ENCODE measurements at regions not wholly inside any gene's neighbourhood (a gene's known extent, or its start where the extent isn't known, plus 50 kb on each side); places are given as distances from the start of the nearest gene placed in this dataset.

DNA sequence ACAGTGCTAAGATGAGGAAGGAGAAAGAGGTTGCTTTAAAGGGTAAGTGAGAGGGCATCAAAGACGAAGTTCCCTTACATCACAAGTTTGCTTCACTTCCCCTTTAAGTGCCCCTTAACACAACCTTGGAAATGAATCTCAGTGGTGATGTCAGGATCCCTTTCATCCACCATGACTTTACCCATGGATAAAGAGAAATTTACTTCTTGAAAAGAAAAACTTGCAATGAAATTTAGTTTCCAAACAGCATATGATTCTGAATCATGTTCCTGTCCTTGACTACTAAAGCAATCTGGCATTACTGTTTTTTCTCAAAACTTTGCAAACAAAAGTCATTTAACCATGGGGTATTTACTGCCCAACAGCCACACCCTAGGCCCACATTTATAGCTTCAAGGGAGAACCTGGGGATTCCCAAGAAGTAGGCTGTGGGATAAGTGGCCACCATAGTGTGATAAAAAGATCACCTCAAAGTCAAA, 135.9 kb downstream of the ITGB8 start:
- H3K9me3 ChIP-seq (ENCODE audit: control insufficient read depth, insufficient read depth, low read length), result no peaks in the 10 kb centered on the region

More for the DNA sequence above, 135.9 kb downstream of the ITGB8 start:
- no peak overlapping the region for H2AK9ac ChIP-seq (replicated peaks; ENCODE audit: low read depth, low read length, poor library complexity)
- no peak overlapping the region for H3K56ac ChIP-seq (ENCODE audit: extremely low read depth, insufficient read depth, low read length)
- H3K23ac ChIP-seq (ENCODE audit: low read depth, low read length), result no peak overlapping the region
- no TSS peak for BruUV-seq (replicated peaks)
- in situ Hi-C loops (cut with MboI; ENCODE audit: low sequenced_read_pairs) (no loop called here), intact Hi-C loops (cut with micrococcal nuclease) (no loop called here), dilution Hi-C loops (cut with HindIII; ENCODE audit: low sequenced_read_pairs, unreplicated experiment) (no loop called here)
- H2BK15ac ChIP-seq (ENCODE audit: low read depth, low read length), result no peak overlapping the region
- H3K36me3 ChIP-seq (ENCODE audit: control insufficient read depth, insufficient read depth, low read length), result no peaks in the 10 kb centered on the region
- H3K79me1 ChIP-seq (ENCODE audit: low read depth in 1 of 2, low read length in 2 of 2), result no peaks in the 10 kb centered on the region
- no peak overlapping the region for H2AK5ac ChIP-seq (ENCODE audit: low read depth, low read length)
- CTCF ChIA-PET, result no interaction called here
- TF ChIP-seq, protein P1, sequence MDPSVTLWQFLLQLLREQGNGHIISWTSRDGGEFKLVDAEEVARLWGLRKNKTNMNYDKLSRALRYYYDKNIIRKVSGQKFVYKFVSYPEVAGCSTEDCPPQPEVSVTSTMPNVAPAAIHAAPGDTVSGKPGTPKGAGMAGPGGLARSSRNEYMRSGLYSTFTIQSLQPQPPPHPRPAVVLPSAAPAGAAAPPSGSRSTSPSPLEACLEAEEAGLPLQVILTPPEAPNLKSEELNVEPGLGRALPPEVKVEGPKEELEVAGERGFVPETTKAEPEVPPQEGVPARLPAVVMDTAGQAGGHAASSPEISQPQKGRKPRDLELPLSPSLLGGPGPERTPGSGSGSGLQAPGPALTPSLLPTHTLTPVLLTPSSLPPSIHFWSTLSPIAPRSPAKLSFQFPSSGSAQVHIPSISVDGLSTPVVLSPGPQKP (IDR thresholded peaks at IDR 0.05; ENCODE audit: borderline replicate concordance, low read depth, low read length), result no peak
- TF ChIP-seq MAZ (IDR thresholded peaks at IDR 0.05; ENCODE audit: borderline replicate concordance, low read depth, low read length) (no peak), FOS (IDR thresholded peaks at IDR 0.05; ENCODE audit: low read depth, low read length) (no peak), POLR2A (IDR thresholded peaks at IDR 0.05; ENCODE audit: low read depth, low read length) (no peak), MXI1 (IDR thresholded peaks at IDR 0.05; ENCODE audit: borderline replicate concordance, low read depth, low read length) (no peak)
- TF ChIP-seq, protein P2, sequence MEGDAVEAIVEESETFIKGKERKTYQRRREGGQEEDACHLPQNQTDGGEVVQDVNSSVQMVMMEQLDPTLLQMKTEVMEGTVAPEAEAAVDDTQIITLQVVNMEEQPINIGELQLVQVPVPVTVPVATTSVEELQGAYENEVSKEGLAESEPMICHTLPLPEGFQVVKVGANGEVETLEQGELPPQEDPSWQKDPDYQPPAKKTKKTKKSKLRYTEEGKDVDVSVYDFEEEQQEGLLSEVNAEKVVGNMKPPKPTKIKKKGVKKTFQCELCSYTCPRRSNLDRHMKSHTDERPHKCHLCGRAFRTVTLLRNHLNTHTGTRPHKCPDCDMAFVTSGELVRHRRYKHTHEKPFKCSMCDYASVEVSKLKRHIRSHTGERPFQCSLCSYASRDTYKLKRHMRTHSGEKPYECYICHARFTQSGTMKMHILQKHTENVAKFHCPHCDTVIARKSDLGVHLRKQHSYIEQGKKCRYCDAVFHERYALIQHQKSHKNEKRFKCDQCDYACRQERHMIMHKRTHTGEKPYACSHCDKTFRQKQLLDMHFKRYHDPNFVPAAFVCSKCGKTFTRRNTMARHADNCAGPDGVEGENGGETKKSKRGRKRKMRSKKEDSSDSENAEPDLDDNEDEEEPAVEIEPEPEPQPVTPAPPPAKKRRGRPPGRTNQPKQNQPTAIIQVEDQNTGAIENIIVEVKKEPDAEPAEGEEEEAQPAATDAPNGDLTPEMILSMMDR (conservative IDR thresholded peaks at IDR 0.05; ENCODE audit: low read depth, low read length), result no peak
- H4K91ac ChIP-seq (ENCODE audit: insufficient read depth, low read depth, low read length), result no peak overlapping the region
- no peak overlapping the region for H3K9ac ChIP-seq (ENCODE audit: low read depth, low read length)
- no peak overlapping the region for H3K27ac ChIP-seq (ENCODE audit: insufficient read depth, low read length)
- H4K8ac ChIP-seq (ENCODE audit: low read depth in 2 of 2, low read length in 2 of 2), result no peak overlapping the region
- no peak overlapping the region for H3K4me2 ChIP-seq (ENCODE audit: low read depth, low read length)
- H2BK20ac ChIP-seq (ENCODE audit: low read depth, low read length), result no peak overlapping the region
- no peak overlapping the region for H2BK120ac ChIP-seq (ENCODE audit: low read depth, low read length)
- no peak overlapping the region for H3K4me3 ChIP-seq (ENCODE audit: insufficient read depth, low read depth, low read length)
- H2AFZ ChIP-seq (replicated peaks; ENCODE audit: low read length, poor library complexity), result no peak overlapping the region
- no peak overlapping the region for H3K4ac ChIP-seq (ENCODE audit: low read depth, low read length)
- no peak for ATAC-seq (ENCODE audit: low read depth)
- no peaks in the 10 kb centered on the region for H3K9me1 ChIP-seq (ENCODE audit: insufficient read depth, low read length)
- no peaks in the 10 kb centered on the region for H3K4me1 ChIP-seq (ENCODE audit: control insufficient read depth, insufficient read depth, low read length)
- H2BK5ac ChIP-seq (ENCODE audit: low read depth, low read length, poor library complexity, severe bottlenecking), result no peak overlapping the region
- POLR2A ChIA-PET (ENCODE audit: unreplicated experiment), result no interaction called here
- no CpG with 5 or more reads among the region's 1 CpG for WGBS, 2 experiments (ENCODE audit: extremely low coverage in 2 of 2, insufficient read length in 1 of 2)
- H3K27me3 ChIP-seq (ENCODE audit: control insufficient read depth, insufficient read depth, low read length), result no peaks in the 10 kb centered on the region
- no peak overlapping the region for H4K5ac ChIP-seq (ENCODE audit: low read depth, low read length)
- no peaks in the 10 kb centered on the region for H4K20me1 ChIP-seq (ENCODE audit: insufficient read depth, low read length)
- DNase-seq, result no peak
- H3K18ac ChIP-seq (ENCODE audit: low read depth, low read length), result no peak overlapping the region
- H3K14ac ChIP-seq (replicated peaks; ENCODE audit: low read depth, low read length), result no peak overlapping the region
